Lower lobe of right lung (tissue), 2 donors: ENCODE measurements at regions not wholly inside any gene's neighbourhood (a gene's known extent, or its start where the extent isn't known, plus 50 kb on each side); places are given as distances from the start of the nearest gene placed in this dataset.

Experiments
- ATAC-seq, 2 donors: fragments of 200-7000 bp; cut with Tn5 transposase; one replicate each; pipeline ENCODE4 v1.9.1; 2020 to 2022; ENCODE audit warnings: mild to moderate bottlenecking in 2 of 2, moderate library complexity in 2 of 2
- DNase-seq: peaks from one replicate; pipeline ENCODE4 v3.0.0-alpha.2; 2020
- H3K27ac ChIP-seq: fragments of 200-600 bp; one replicate; pipeline ENCODE4 v1.8.0; 2022
- H3K27me3 ChIP-seq: fragments of 200-600 bp; one replicate; pipeline ENCODE4 v1.8.0; 2022; ENCODE audit warnings: low read depth
- H3K36me3 ChIP-seq: fragments of 200-600 bp; one replicate; pipeline ENCODE4 v1.8.0; 2022; ENCODE audit warnings: mild to moderate bottlenecking
- H3K4me1 ChIP-seq: fragments of 200-600 bp; one replicate; pipeline ENCODE4 v1.8.0; 2022
- H3K4me3 ChIP-seq: fragments of 200-600 bp; one replicate; pipeline ENCODE4 v1.8.0; 2022; ENCODE audit warnings: mild to moderate bottlenecking
- H3K9me3 ChIP-seq: fragments of 200-600 bp; one replicate; pipeline ENCODE4 v1.8.0; 2022
- intact Hi-C: fragments of 100-400 bp; cut with DNase I; formaldehyde crosslinking; loops from one replicate; pipeline ENCODE4 v1.11.0; 2022
- TF ChIP-seq, protein P1 (sequence below): fragments of 200-600 bp; IDR thresholded peaks from one replicate; pipeline ENCODE4 v1.8.0; 2022; ENCODE audit warnings: antibody characterized with exemption, mild to moderate bottlenecking
- donor health status: DM: no; HTN: yes; CAD: no; lungs with severe emphysema.

DNA sequence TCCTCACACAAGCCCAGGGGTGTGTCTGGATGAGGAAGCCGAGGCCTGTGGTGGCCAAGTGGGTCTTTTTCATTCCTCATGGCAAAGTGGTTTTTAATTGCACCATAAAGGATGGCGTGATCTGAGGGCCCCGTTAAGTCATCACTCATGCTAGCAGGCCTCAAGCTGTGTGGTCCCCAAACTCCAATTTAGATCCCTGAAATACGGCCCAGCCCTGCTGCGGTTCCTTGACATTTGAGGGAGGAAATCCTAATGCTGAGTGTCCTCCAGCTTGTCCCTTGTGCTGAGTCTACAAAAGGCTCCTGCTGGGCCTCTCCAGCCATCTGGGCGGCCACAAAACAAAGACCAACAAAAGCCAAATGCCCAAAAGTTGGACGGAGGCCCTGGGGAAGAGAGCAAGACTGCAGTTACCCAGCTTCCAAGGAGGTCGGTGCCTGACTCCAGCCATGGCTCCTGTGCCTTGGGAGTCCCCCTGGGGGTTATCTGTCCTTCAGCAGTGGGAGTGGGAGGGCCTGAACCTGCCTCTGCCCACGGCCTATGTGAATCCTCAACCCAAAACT, 162.3 kb upstream of the PDE10A start:
- no peak for ATAC-seq
- TF ChIP-seq, protein P1, sequence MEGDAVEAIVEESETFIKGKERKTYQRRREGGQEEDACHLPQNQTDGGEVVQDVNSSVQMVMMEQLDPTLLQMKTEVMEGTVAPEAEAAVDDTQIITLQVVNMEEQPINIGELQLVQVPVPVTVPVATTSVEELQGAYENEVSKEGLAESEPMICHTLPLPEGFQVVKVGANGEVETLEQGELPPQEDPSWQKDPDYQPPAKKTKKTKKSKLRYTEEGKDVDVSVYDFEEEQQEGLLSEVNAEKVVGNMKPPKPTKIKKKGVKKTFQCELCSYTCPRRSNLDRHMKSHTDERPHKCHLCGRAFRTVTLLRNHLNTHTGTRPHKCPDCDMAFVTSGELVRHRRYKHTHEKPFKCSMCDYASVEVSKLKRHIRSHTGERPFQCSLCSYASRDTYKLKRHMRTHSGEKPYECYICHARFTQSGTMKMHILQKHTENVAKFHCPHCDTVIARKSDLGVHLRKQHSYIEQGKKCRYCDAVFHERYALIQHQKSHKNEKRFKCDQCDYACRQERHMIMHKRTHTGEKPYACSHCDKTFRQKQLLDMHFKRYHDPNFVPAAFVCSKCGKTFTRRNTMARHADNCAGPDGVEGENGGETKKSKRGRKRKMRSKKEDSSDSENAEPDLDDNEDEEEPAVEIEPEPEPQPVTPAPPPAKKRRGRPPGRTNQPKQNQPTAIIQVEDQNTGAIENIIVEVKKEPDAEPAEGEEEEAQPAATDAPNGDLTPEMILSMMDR = no peak
- Histone ChIP-seq H3K36me3 (no peaks in the 10 kb centered on the region), H3K9me3 (no peaks in the 10 kb centered on the region), H3K27me3 (no peaks in the 10 kb centered on the region), H3K4me1 (no peaks in the 10 kb centered on the region), H3K27ac (no peak overlapping the region), H3K4me3 (no peak overlapping the region)
- intact Hi-C loops = no loop called here
- no peak for DNase-seq

DNA sequence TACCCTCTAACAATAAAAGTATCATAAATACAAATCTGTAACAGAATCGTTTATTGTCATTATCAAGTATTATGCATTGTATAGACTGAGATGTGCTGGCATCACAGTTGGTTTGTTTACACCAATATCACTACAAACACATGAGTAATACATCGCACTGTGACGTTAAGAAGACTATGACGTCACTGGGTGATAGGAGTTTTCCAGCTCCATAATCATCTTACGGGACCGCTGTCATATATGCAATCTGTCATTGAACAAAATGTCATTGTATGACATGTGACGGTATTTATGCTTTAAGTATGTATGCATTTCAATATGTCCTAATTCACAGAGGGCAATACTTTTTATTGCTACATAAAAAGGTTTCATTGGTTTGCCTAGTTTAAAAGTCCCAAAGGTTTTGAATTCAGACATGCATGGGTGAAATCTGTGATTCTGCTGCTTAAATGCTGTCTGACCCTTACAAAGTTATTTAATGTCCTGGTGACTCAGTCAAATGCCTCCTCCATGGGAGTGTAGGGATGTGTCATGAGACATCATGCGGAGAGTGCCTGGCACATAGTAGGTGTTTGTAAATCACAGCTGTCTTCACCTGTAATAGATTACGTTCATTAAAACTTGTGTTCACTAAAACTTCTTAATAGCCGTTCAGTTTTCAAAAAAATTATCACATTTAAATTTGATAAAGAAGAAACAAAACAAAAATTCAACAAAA, 160.7 kb upstream of the PDE10A start:
- TF ChIP-seq, protein P1 = no peak
- ATAC-seq (no peak), DNase-seq (no peak)
- no peaks in the 10 kb centered on the region for H3K9me3 ChIP-seq
- intact Hi-C loops = no loop called here
- H3K27me3 ChIP-seq = peaks cover 4% of the 10 kb centered on the region
- no peak overlapping the region for H3K27ac ChIP-seq
- H3K4me3 ChIP-seq = no peak overlapping the region
- no peaks in the 10 kb centered on the region for H3K36me3 ChIP-seq
- no peaks in the 10 kb centered on the region for H3K4me1 ChIP-seq

DNA sequence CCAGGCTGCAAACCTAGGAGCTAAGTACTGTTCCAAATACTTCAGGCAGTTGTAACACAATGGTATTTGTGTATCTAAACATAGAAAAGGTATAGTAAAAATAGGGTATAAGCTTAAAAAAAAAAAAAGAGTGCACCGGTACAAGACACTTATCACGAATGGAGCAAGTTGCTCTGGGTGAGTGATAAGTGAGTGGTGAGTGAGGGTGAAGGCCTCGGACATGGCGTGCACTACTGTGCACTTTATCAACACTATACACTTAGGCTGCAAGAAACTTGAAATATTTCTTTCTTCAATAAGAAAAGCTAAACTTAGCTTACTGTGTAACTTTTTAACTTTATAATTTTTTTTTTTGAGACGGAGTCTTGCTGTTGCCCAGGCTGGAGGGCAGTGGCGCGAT, 159.5 kb upstream of the PDE10A start:
- H3K9me3 ChIP-seq = no peaks in the 10 kb centered on the region
- H3K4me3 ChIP-seq = no peak overlapping the region
- ATAC-seq = no peak
- intact Hi-C loops = no loop called here
- no peak for DNase-seq
- TF ChIP-seq, protein P1 = no peak
- no peaks in the 10 kb centered on the region for H3K4me1 ChIP-seq
- H3K27ac ChIP-seq = no peak overlapping the region
- H3K27me3 ChIP-seq = peaks cover 9% of the 10 kb centered on the region
- no peaks in the 10 kb centered on the region for H3K36me3 ChIP-seq

DNA sequence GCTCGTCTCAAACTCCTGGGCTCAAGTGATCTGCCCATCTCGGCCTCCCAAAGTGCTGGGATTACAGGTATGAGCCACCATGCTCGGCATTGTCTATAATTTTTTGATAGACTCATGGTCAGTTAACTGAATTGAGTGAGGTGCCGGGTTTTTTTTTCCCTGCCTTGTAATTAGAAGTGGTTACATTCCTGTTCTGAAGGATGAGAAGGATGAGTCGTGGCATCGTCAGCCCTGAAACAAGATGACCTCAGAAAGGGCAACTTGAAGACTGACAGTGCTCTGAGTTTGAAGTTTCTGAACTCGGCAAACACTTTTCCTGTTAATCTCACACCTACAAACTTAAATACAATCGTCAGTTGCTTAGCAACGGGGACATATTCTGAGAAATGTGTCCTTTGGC, 158.7 kb upstream of the PDE10A start:
- intact Hi-C loops = no loop called here
- TF ChIP-seq, protein P1 = no peak
- ATAC-seq (no peak), DNase-seq (no peak)
- peaks cover 9% of the 10 kb centered on the region for H3K27me3 ChIP-seq
- H3K27ac ChIP-seq = no peak overlapping the region
- H3K4me1 ChIP-seq = no peaks in the 10 kb centered on the region
- H3K9me3 ChIP-seq = no peaks in the 10 kb centered on the region
- no peak overlapping the region for H3K4me3 ChIP-seq
- no peaks in the 10 kb centered on the region for H3K36me3 ChIP-seq

DNA sequence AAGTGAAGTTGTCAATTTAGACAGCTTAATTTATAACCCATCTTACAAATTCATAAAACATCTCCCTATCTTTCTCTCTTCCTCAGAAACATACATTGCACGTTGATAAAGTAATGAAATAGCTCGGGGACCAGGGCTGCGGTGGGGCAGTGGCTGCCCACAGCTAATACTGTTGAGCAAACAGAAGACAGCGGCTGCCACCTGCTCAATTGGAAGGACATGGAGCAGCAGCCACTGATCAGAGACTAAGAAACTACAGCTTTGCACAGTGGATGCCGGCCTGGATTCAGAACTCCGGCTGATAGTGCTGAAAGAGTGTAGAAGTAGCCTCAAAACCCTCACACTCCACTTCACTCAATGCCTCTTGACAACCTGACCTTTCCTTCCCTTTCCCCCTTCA, 157.9 kb upstream of the PDE10A start:
- TF ChIP-seq, protein P1 = no peak
- Histone ChIP-seq H3K27ac (no peak overlapping the region), H3K4me1 (no peaks in the 10 kb centered on the region), H3K9me3 (no peaks in the 10 kb centered on the region), H3K27me3 (peaks cover 14% of the 10 kb centered on the region), H3K4me3 (no peak overlapping the region), H3K36me3 (no peaks in the 10 kb centered on the region)
- DNase-seq (no peak), ATAC-seq (peak in 1 of 2 donors; percentile 45)
- intact Hi-C loops = no loop called here
